Stromal cell of bone marrow (primary cell): ENCODE measurements at regions not wholly inside any gene's neighbourhood (a gene's known extent, or its start where the extent isn't known, plus 50 kb on each side); places are given as distances from the start of the nearest gene placed in this dataset.
"Not testable (repeated sequence)": the region's sequence is repeated elsewhere in the genome, so short reads cannot be mapped to it uniquely, and the experiment has no call there.

Experiments
- DNase-seq: peaks from one replicate; pipeline ENCODE4 v3.0.0-alpha.2; 2012; ENCODE audit warnings: low read depth

DNA sequence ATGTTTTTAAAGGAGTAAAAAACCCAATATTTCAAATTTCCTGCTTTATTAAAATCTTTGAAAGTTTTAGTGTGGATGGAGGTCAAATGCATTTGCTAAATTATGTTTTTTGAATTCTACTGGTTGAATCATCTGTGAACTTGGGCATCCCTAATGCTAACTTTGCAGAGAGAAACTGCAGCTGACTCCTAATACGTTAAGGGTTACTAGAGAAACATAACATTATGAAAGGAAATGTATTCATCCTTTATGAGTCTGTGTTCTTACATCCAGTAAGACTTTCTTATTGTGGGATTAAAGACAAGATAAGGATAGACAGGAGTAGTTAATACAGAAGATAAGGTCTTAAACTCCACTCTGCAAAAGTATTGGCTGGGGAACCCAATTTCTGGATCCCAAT is 140.6 kb downstream of the FAM124B start:
- DNase-seq, result peak; percentile 29

DNA sequence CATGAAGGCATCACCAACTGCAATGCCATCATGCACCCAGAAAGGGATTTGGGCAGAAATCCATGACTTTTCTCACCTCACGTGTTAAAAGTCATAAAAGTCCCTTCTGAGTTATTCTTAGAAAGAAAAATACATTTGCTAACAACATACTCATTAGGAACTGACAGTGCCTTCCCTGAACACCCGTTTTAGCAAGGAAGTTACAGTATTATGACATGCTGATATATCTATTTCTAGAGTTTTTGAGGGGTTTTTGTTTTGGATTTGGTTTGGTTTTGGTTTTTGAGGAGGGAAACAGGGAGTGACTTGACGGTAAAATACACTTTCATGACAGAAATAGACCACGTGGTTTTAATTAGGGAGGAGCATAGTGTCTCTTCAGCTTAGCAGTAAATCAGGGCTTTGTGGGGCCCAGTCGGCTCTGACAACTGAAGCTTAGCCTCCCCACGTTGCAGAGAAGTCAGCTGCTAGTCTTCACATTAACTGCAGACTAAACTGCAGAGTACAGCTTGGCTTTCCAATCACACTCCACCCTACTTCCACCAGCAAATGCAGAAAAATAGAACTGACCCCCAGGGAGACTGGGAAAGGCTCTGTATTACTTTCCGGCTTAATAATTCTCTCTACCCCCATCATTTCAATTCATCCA is 141.4 kb downstream of the FAM124B start:
- peak; percentile 54 for DNase-seq

DNA sequence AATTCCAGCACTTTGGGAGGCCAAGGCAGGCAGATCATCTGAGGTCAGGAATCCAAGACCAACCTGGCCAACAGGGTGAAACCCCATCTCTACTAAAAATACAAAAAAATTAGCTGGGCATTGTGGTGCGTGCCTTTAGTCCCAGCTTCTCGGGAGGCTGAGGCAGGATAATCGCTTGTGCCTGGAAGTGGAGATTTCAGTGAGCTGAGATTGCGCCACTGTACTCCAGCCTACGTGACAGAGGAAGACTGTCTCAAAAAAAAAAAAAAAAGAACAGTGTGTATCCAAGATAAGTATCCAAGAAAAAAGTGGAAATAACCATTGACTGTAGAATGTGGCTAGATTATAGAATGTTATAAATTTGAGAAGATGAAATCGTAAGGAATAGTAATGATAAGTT is 142.1 kb downstream of the FAM124B start:
- DNase-seq, result no peak

DNA sequence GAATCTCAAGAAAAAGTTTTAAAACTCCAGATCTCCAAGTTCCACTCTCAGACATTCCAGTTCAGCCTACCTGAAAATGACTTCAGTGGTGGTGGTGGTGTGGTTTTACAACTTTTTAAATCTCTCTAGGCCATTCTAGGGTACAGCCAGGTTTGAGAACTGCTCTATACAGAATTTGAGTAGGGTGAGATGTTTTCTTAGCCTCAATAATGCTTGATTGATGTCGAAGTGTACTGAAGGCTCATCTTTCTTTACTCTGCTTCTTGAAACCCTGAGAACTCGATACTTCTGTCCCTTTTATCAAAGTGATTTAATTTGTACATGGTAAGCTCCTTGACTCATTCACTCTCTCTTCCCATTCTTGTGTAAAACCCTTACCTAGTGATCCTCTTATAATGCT is 143.8 kb downstream of the FAM124B start:
- DNase-seq, result no peak

DNA sequence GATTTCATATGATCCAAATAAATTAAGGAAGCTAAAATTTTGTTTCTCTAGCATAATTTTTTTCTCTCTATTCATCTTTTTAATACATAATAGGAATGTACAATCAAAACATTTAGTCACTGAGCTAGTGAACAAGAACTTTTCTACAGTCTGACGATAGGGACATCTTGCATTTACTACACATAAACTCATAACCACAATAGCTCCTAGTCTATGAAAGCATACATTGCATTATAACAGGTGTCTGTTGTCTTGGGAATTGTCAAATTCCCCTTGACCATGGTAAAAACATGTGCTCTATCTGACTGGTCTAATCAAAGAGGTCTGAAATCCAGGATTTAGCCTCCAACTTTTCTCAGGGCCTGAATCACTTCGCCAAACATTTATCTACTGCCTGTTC is 144.8 kb downstream of the FAM124B start:
- DNase-seq, result no peak

DNA sequence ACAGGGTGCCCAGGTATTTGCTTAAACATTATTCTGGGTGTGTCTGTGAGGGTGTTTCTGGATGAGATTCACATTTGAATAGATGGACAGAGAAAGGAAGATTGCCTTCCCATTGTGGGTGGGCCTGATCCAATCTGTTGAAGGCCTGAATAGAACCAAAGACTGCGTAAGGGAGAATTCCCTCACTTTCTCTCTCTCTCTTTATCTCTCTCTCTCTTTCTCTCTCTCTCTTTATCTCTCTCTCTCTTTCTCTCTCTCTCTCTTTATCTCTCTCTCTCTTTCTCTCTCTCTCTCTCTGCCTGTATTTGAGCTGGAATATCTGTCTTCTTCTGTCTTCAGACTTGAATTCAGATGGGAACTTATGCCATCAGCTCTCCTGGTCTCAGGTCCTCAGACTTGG is 148.4 kb downstream of the FAM124B start:
- no peak for DNase-seq

DNA sequence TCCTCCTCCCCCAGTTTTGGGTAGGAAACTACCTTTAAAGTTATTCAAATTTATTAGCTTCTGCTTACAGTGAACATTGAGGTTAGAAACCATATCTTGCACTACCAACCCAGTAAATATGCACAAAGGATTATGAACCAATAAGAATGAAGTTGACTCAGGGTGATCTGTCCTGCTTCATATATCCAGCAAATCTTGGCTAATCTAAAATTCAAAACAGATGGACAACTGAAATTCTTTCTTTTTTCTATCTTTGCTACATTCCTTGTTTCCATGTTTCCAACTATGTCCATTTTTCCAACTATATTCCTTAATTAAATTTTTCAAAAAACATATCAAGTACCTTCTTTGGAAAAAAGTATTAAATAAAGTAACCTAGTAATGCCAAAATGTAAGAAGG is 149.3 kb downstream of the FAM124B start:
- peak; percentile 54 for DNase-seq

DNA sequence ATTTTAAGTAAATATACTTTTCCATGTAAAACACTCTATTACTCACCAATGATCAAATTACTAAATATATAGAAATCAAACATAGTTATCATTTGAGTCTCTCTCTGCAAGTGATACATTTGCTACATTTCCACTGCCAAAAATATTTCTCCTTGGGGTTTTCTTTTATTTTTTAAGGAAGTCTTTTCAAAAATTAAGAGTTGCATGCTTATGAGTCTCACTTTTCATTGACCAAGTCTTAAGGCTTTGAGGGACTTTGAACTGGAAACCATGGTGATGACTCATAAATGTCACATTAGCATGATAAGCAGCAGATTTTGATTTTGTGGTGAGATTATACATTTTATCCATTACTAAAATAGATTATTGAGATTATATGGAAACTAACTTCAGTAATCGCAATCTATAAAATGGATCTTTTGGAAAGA is 152.9 kb downstream of the FAM124B start:
- DNase-seq, result peak; percentile 56

DNA sequence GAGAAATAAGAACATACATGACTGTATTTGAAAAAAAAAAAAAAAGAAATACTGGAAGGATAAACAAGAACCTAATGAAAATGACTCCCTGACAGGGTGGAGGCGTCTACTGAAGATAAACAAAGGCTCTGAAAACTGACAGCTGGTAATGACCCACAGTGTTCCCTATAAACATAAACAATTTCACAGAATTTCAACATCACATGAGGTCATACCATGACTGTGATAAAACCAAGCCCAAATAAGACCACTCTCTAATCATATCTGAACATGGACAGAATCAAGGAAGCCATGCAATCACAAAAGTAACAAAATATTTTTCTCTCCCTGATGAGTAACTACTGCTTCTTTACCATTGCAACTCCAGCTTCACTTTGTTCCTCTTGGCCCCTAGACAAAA is 159.3 kb downstream of the FAM124B start:
- no peak for DNase-seq

DNA sequence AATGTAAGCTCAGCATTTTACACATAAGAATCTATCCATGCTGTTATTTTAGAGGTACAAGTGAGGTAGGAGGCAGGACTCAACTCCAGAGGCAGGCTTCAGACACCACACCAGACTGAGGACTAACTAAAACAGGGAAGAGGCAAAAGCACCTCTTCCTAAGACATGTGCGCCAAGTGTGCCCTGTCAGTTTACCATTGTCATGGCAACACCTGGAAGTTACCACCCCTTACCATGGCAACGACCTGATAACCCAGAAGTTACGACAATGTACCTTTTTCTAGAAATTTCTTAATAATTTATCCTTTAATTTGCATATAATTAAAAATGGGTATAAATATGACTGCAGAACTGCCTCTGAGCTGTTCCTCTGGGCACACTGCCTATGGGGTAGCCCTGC is 160.1 kb downstream of the FAM124B start:
- no peak for DNase-seq

DNA sequence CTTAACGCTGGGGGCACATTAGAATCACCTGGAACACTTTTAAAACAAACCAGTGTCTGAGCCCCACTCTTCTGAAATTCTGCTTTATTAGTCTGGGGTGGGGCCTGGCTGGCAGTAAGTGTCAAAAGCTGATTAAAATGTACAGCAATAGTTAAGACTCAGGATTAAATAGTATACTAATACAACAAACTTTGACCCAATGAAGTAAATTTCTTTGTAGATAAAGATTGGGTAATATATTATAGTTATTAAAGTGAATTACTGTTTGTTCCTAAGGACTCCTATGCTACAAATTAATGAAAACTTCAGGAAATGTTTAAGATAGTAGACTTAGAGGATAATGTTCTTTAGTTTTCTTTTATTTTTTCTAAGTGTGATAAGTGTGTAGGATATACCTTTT is 160.9 kb downstream of the FAM124B start:
- DNase-seq, result no peak

DNA sequence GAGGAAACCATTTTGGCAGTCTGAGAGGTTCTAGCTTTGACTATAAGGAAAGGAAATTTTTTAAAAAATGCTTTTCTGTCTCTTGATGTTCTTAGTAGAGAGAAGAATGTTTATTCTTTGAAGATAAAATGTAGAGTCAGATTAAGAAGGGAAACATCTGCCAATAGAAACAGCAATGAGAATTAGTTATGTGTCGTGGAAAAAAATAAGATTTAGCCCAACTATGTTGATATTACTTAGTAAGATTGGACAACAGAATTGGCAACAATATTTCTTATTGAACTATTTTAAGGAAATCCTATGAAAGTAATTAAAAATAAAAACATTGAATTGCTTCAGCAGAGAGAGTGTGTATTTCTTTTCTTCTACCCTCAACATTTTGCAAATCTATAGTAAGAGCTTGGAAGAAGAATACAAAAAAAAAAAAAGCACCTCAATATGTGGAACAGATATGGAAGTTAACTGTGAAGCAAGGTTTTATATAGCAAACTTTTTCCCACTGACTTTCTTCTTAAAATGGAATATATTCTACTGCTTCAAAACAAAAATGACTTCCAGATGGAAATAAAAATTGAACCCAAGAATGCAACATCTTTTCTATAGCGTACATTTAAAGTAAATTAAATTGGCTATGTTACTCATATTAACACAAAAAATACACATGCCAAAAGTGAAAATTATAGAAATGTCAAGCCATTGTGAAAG is 177.9 kb downstream of the FAM124B start:
- DNase-seq, result no peak

DNA sequence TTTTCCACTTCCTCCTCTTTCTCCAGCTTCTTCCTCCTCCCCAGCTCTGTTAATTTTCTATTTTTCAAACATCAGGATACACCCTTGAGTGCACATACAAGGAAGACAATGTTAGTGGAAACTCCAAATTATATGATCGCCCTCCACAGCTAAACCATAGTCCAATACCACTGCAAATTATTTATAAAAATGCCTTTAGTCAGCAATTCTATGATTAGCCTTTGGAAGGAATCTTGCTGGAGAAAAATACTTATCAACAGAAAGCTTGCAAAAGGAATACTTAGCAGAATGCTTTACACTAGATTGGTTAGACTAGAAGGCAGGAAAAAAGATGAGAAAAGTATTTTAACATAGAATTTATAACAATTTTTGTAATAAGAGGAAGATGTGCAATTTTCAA is 178.9 kb downstream of the FAM124B start:
- DNase-seq, result no peak

DNA sequence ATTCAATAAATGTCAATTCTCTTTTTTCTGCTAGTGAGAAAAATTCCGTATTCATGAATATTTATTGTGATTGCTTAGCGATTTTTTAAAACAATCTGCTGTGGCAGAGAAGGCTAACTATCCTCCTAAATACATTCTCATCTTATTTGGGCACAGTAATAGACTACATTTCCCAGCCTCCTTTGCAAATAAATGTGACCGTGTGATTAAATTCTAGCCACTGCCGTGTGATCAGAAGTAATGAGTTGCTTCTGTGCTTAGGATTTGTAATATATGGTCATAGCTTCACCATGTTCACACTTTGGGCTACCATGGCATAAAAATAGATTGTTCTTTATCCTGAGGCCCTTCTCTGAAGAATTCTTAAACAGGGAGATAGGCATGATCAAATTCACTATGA is 179.6 kb downstream of the FAM124B start:
- DNase-seq, result peak; percentile 27

DNA sequence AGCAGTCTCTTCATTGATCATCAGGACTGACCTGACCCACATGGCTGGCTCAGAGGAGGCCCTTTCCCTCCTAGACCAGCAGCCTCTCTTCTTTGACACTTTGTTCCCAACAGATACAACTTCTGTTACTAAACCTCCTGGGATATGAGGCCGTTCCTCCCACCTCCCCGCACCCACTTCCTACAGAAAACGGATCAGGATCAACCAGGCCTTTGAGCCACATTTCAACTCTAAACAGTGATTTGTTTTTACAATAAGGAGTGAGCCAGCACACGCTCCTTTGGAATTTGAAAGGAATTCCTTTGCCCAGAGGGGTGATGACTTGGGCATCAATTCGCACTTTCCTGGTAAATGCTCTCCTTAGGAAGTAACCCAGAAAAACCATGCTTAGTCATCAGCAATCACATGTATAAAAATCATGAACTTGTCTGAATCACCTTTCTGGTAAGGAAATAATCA is 180.4 kb downstream of the FAM124B start:
- peak; percentile 96 for DNase-seq

DNA sequence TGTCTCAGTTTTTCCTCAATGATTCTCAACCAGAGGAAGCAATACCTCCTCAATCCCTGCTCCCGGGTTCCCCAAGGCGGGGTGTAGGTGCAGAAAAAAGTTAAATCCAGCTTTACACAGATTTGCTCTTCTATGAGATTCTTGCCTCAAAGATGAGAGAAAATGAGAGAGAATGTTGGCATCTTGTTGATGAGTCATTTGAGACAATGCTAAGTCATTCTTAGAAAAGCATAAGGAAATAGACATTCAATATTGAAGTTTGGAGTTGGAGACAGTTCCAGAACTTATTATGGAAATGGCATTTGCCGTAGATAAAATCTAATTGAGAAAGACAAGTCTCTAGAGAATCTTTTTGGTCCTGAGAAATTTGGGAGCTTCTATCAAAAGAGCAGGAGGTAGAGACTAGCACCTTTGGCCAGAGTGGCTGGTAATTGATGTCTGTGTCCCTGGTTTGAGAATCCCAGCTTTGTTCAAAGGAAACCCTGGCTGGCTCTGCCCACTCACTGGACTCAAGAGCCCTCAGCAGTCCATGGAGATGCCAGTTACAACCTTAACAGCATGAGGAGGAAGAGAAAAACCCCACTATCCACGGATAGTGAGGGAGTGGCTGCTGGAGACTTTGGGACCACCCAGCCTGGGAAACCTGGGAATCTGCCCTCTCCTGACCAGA is 181.2 kb downstream of the FAM124B start:
- peak; percentile 54 for DNase-seq

DNA sequence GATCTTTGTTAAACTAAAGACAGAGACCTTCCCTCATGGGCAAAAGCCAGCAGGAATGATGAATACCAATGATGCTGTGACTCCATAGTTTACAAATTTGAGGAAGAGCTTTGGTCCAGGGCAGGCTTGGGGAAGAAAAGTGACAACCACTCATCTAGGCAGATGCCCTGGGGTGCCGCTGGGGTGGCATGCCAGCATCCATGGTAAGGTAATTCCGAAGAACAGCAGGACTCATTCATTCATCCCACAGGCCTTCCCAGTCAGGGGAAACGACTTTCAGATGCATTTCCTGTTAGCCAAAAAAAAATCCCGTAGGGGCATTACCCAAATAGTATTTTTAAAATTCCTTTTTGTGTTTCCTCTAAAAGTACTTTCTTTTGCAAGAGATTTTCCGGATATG is 180.7 kb upstream of the SERPINE2 start:
- DNase-seq, result no peak

DNA sequence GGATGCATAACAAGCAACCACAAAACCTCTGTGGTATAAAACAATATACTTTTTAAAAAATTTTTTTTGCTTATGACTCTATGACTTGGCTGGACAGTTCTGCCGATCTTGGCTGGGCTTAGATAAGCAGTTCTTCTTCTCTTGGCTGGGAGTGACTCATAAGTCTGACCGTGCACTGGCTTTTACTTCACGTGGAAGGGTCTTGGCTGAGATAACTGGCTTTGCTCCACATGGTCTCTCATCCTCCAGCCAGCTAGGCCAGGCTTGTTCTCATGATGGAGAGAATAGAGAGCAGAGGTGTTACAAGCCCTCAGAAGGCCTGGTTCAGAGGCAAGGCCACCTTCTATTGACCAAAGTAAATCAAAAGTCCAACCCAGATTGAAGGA is 178.9 kb upstream of the SERPINE2 start:
- DNase-seq, result peak; percentile 95

DNA sequence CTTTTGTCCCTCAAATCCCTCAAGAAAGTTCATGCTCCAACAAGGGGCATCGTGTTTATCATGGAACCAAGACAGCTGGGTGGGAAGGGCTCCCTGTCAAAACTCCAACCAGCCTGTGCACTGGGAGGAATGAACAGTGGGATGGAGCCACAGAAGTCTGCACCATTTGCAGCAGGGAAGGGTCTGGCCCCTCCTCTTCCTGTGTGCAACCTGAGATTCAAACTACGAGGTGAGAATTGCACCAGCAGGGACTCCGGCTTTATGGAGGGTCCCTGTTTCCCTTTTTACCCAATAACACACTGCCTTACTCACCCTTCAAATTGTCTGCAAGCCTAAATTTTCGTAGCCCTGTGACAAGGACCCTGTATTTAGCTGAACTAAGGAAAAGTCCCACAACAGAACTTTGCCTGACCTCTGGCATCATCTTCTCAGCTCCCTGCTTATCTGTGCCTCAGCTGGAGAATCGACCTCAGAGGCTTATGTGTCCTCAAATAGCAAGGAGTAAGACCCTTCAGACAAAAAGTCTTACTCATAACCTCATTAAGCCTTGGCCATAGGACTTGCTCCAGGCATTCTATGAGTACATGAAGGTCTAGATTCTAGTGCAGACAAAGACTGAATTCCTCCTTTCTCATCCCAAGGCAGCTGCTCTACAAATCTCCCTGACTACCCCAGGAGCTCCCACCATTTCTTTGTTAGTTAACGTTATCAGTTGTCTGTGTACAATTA is 178.3 kb upstream of the SERPINE2 start:
- no peak for DNase-seq

DNA sequence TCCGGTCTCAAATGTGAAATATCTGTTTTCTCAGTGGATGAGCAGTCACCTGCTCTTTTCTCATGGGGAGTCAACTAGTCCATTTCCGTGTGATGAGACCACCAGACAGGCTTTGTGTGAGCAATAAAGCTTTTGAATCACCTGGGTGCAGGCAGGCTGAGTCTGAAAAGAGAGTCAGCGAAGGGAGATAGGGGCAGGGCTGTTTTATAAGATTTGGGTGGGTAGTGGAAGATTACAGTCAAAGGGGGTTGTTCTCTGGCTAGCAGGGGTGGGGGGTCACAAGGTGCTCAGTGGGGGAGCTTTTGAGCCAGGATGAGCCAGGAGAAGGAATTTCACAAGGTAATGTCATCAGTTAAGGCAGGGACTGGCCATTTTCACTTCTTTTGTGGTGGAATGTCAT is 176.5 kb upstream of the SERPINE2 start:
- not testable (repeated sequence) for DNase-seq

DNA sequence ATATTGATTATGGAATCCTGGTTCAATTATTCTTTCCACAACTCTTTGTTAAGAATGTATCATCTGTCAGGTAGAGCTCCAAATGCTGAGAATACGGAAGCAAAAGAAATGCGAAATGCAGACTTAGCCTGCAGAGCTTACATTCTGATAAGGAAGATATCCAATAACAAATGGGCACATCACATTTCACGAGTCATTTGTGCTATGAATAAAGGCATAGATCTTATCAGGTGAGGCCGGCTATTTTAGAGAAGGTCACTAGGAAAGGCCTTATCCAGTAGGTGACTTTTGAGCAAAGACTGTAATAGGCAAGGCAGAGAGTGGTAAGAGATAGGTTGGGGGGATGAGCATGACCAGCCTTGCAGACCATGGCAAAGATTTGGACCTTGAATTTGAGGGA is 174.3 kb upstream of the SERPINE2 start:
- DNase-seq, result no peak

DNA sequence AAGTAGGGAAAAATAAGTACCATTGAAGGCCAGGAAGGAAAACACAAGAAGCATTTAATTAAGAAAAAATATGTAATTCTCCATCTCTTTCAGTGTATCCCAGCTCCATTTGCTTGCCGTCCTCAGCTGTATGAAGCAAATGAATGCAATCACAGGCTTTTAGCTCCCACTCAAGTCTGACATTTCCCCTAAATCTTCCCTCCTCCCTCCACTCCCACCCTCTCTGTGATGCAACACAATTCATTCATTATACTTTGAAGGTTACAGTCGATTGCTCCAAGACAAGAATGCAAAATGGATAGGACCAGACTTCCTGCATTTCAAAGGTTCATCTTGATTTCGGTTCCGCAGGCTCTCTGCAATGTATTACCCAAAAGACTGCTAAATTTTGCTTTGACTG is 172.7 kb upstream of the SERPINE2 start:
- no peak for DNase-seq

DNA sequence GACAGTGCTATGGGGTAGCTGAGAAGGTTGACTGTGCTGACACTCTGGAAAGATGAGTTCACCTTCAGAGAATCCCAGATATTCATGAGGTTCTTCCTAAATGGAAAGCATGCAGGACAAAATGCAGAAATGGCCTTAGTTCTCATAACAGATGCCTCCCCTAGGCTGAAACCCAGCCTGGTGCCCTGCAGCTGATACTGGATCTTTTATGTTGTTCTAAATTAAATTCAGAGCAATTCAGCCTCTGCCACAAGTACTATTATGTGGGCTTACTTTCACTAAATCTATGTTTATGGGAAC is 172.0 kb upstream of the SERPINE2 start:
- no peak for DNase-seq
